Left lung (tissue), 4 donors: ENCODE measurements at regions not wholly inside any gene's neighbourhood (a gene's known extent, or its start where the extent isn't known, plus 50 kb on each side); places are given as distances from the start of the nearest gene placed in this dataset.
A peak's percentile ranks its signal among the peaks of the same experiment; 100 is the strongest.

Source experiments
- ATAC-seq: fragments of 200-7000 bp; cut with Tn5 transposase; one replicate; pipeline ENCODE4 v1.9.1; 2020; ENCODE audit warnings: moderate library complexity
- DNase-seq, 4 donors: peaks; one replicate each; pipeline ENCODE4 v3.0.0-alpha.2; 2013 to 2020
- H3K27ac ChIP-seq, 2 donors: fragments of 200-600 bp; sonication (generic) in 1 of 2; one replicate each; pipeline versions ENCODE4 v1.5.0 to v1.8.0; 2020 to 2021
- H3K27me3 ChIP-seq, 2 donors: fragments of 200-600 bp; sonication (generic) in 1 of 2; one replicate each; pipeline versions ENCODE4 v1.5.0 to v1.8.0; 2020 to 2021
- H3K36me3 ChIP-seq, 2 donors: fragments of 200-600 bp; sonication (generic) in 1 of 2; one replicate each; pipeline versions ENCODE4 v1.5.0 to v1.8.0; 2020 to 2021
- H3K4me1 ChIP-seq, 2 donors: fragments of 200-600 bp; one replicate each; pipeline ENCODE4 v1.8.0; 2021
- H3K4me3 ChIP-seq, 2 donors: fragments of 200-600 bp; sonication (generic) in 1 of 2; one replicate each; pipeline versions ENCODE4 v1.5.0 to v1.8.0; 2020 to 2021; ENCODE audit warnings: mild to moderate bottlenecking in 1 of 2
- H3K9me3 ChIP-seq, 2 donors: fragments of 200-600 bp; sonication (generic) in 1 of 2; one replicate each; pipeline versions ENCODE4 v1.5.0 to v1.8.0; 2020 to 2021
- CTCF ChIP-seq, 2 donors: fragments of 200-600 bp; sonication (generic) in 1 of 2; IDR thresholded peaks; one replicate each; pipeline versions ENCODE4 v1.5.0 to v1.8.0; 2021; ENCODE audit warnings: antibody characterized with exemption in 2 of 2
- intact Hi-C, 2 donors: fragments of 100-400 bp; cut with DNase I; formaldehyde crosslinking; loops; one replicate each; pipeline versions ENCODE4 v1.11.2 to v1.14.2; 2022
- donor health status: DM: no; HTN: yes; CAD: no.
- donor health status: DM: no; HTN: no; CAD: no.

GRCh38 chr4:135316266-135316779, 1114.7 kb upstream of the PABPC4L start:
- no peak for TF ChIP-seq CTCF (IDR thresholded peaks at IDR 0.05)
- peak in 2 of 4 donors; percentile 4 to 58 for DNase-seq

GRCh38 chr4:135290136-135290535, 1088.5 kb upstream of the PABPC4L start:
- ATAC-seq (no peak), DNase-seq (no peak)
- intact Hi-C loops, result no loop called here
- Histone ChIP-seq H3K4me3 (no peak overlapping the region), H3K9me3 (no peaks in the 10 kb centered on the region), H3K27ac (no peak overlapping the region), H3K36me3 (no peaks in the 10 kb centered on the region), H3K27me3 (no peaks in the 10 kb centered on the region), H3K4me1 (no peaks in the 10 kb centered on the region)
- TF ChIP-seq CTCF (IDR thresholded peaks at IDR 0.05), result no peak

More at GRCh38 chr4:135316266-135316779, 1114.7 kb upstream of the PABPC4L start:
- Histone ChIP-seq H3K4me3 (no peak overlapping the region), H3K36me3 (no peaks in the 10 kb centered on the region), H3K9me3 (peaks cover 0 to 5% of the 10 kb centered on the region in 2 donors), H3K27ac (no peak overlapping the region), H3K27me3 (no peaks in the 10 kb centered on the region), H3K4me1 (no peaks in the 10 kb centered on the region)
- intact Hi-C loops, result no loop called here
- peak; percentile 71 for ATAC-seq

- intact Hi-C loops, result no loop called here
- ATAC-seq (no peak), DNase-seq (no peak)
- Histone ChIP-seq H3K27me3 (no peaks in the 10 kb centered on the region), H3K9me3 (no peaks in the 10 kb centered on the region), H3K4me1 (no peaks in the 10 kb centered on the region), H3K36me3 (no peaks in the 10 kb centered on the region), H3K4me3 (no peak overlapping the region), H3K27ac (no peak overlapping the region)
- TF ChIP-seq CTCF (IDR thresholded peaks at IDR 0.05), result no peak
These were observed 1082.3 kb upstream of the PABPC4L start for GRCh38 chr4:135283934-135284333.

GRCh38 chr4:135282676-135283075, 1081.1 kb upstream of the PABPC4L start:
- intact Hi-C loops, result no loop called here

GRCh38 chr4:135281230-135281629, 1079.6 kb upstream of the PABPC4L start:
- H3K9me3 ChIP-seq, result no peaks in the 10 kb centered on the region
- no peak for ATAC-seq
- intact Hi-C loops, result no loop called here
- no peak for TF ChIP-seq CTCF (IDR thresholded peaks at IDR 0.05)
- H3K27ac ChIP-seq, result no peak overlapping the region
- no peaks in the 10 kb centered on the region for H3K27me3 ChIP-seq
- no peaks in the 10 kb centered on the region for H3K4me1 ChIP-seq
- H3K4me3 ChIP-seq, result no peak overlapping the region
- no peaks in the 10 kb centered on the region for H3K36me3 ChIP-seq
- DNase-seq, result no peak

More at GRCh38 chr4:135282676-135283075, 1081.1 kb upstream of the PABPC4L start:
- H3K4me3 ChIP-seq, result no peak overlapping the region
- DNase-seq (no peak), ATAC-seq (no peak)
- no peaks in the 10 kb centered on the region for H3K9me3 ChIP-seq
- H3K4me1 ChIP-seq, result no peaks in the 10 kb centered on the region
- no peak for TF ChIP-seq CTCF (IDR thresholded peaks at IDR 0.05)
- no peaks in the 10 kb centered on the region for H3K36me3 ChIP-seq
- no peaks in the 10 kb centered on the region for H3K27me3 ChIP-seq
- no peak overlapping the region for H3K27ac ChIP-seq
